ENCODE measurements at regions not wholly inside any gene's neighbourhood (a gene's known extent, or its start where the extent isn't known, plus 50 kb on each side); places are given as distances from the start of the nearest gene placed in this dataset.

DNA sequence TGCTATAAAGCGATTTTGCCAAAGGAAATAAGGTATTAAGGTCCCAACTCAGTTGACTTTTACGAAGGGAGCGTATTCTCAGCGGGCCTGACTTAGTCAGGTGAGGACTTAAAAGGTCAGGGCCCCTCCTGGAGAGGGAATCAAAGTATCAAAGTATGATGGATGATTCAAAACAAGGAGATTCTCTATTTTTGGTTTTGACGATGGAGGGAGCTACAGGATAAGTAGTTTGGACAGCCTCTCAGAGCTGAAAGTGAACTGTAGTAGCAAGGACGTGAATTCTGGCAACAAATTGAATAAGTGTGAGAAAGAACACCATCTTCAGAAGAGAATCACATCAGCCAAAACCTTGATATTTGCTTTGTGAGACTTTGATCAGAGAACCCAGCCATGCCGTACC is 1186.5 kb downstream of the SI start:
- H3K4me1 ChIP-seq (ENCODE audit: insufficient read depth, low read length), result no peaks in the 10 kb centered on the region
- no peak overlapping the region for H3K18ac ChIP-seq (ENCODE audit: insufficient read length, low read depth, low read length)

More for the DNA sequence above, 1186.5 kb downstream of the SI start:
- H3K9me3 ChIP-seq (ENCODE audit: control insufficient read depth, low read depth, low read length), result no peaks in the 10 kb centered on the region
- no peak overlapping the region for H2BK20ac ChIP-seq (ENCODE audit: low read depth, low read length, poor library complexity, severe bottlenecking)
- no peak overlapping the region for H2BK120ac ChIP-seq (ENCODE audit: low read depth, low read length, poor library complexity, severe bottlenecking)
- TF ChIP-seq, protein P1, sequence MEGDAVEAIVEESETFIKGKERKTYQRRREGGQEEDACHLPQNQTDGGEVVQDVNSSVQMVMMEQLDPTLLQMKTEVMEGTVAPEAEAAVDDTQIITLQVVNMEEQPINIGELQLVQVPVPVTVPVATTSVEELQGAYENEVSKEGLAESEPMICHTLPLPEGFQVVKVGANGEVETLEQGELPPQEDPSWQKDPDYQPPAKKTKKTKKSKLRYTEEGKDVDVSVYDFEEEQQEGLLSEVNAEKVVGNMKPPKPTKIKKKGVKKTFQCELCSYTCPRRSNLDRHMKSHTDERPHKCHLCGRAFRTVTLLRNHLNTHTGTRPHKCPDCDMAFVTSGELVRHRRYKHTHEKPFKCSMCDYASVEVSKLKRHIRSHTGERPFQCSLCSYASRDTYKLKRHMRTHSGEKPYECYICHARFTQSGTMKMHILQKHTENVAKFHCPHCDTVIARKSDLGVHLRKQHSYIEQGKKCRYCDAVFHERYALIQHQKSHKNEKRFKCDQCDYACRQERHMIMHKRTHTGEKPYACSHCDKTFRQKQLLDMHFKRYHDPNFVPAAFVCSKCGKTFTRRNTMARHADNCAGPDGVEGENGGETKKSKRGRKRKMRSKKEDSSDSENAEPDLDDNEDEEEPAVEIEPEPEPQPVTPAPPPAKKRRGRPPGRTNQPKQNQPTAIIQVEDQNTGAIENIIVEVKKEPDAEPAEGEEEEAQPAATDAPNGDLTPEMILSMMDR (conservative IDR thresholded peaks at IDR 0.05), result no peak
- H3K79me1 ChIP-seq (ENCODE audit: insufficient read depth, low read depth, low read length, poor library complexity, severe bottlenecking), result no peaks in the 10 kb centered on the region
- no peaks in the 10 kb centered on the region for H3K23me2 ChIP-seq (ENCODE audit: insufficient read length, low read depth, low read length, poor library complexity, severe bottlenecking)
- H2BK12ac ChIP-seq (ENCODE audit: insufficient read length, low read depth, low read length), result no peak overlapping the region
- no peak for DNase-seq
- no peak overlapping the region for H4K91ac ChIP-seq (ENCODE audit: insufficient read length, low read depth, low read length)
- H2AK5ac ChIP-seq (ENCODE audit: insufficient read length, low read length), result no peak overlapping the region
- H3K79me2 ChIP-seq (ENCODE audit: insufficient read depth, low read length), result no peaks in the 10 kb centered on the region
- H3K27ac ChIP-seq (ENCODE audit: insufficient read length, low read depth, low read length), result no peak overlapping the region
- no peak overlapping the region for H2BK5ac ChIP-seq (ENCODE audit: insufficient read length, low read length)
- no peak overlapping the region for H2AFZ ChIP-seq (ENCODE audit: low read length)
- H4K8ac ChIP-seq (replicated peaks; ENCODE audit: insufficient read length, low read depth, low read length), result no peak overlapping the region
- H3K4ac ChIP-seq (ENCODE audit: low read depth, low read length), result no peak overlapping the region
- no peak overlapping the region for H3K4me2 ChIP-seq (ENCODE audit: insufficient read depth, insufficient read length, low read length)
- H3K27me3 ChIP-seq (ENCODE audit: insufficient read depth, low read length), result no peaks in the 10 kb centered on the region
- Mint-ChIP-seq H3K4me1 (peaks cover 14 to 20% of the 10 kb centered on the region in 2 experiments), H3K27ac (no peak overlapping the region), H3K36me3 (ENCODE audit: insufficient read depth in 1 of 3, low read depth in 3 of 3) (no peaks in the 10 kb centered on the region), H3K4me3 (no peak overlapping the region), H3K27me3 (ENCODE audit: low read depth) (no peaks in the 10 kb centered on the region), H3K9me3 (no peaks in the 10 kb centered on the region)
- WGBS (ENCODE audit: extremely low coverage, insufficient read length, low lambda C conversion rate), result no CpG with 5 or more reads among the region's 7 CpGs
- no peak overlapping the region for H3K14ac ChIP-seq (ENCODE audit: insufficient read depth, low read length)
- H4K20me1 ChIP-seq (ENCODE audit: control insufficient read depth, insufficient read depth, insufficient read length), result no peaks in the 10 kb centered on the region
- H3T11ph ChIP-seq (ENCODE audit: low read length), result no peak overlapping the region
- H3K23ac ChIP-seq (ENCODE audit: insufficient read length, low read depth, low read length), result no peak overlapping the region
- H4K5ac ChIP-seq (ENCODE audit: insufficient read length, low read depth, low read length), result no peak overlapping the region
- no peak overlapping the region for H3K56ac ChIP-seq (ENCODE audit: insufficient read length, low read depth, low read length)
- no peak overlapping the region for H2BK15ac ChIP-seq (ENCODE audit: low read depth, low read length)
- no peak overlapping the region for H3K9ac ChIP-seq (ENCODE audit: extremely low read depth, insufficient read length, low read length)
